Loucy (cell line): ENCODE measurements at regions not wholly inside any gene's neighbourhood (a gene's known extent, or its start where the extent isn't known, plus 50 kb on each side); places are given as distances from the start of the nearest gene placed in this dataset.
A peak's percentile ranks its signal among the peaks of the same experiment; 100 is the strongest.

Experiments
- H2AFZ ChIP-seq: fragments of 200-600 bp; sonication (generic); 2 replicates; pipeline ENCODE4 v1.6.0; 2016; ENCODE audit warnings: antibody characterized with exemption, mild to moderate bottlenecking, low read length, moderate library complexity
- H3F3A ChIP-seq: fragments of 200-600 bp; 2 replicates; pipeline ENCODE4 v1.6.0; 2016; ENCODE audit warnings: antibody characterized with exemption, low read depth, mild to moderate bottlenecking
- H3K27me3 ChIP-seq: fragments of 200-600 bp; sonication (generic); 2 replicates; pipeline ENCODE4 v1.6.1; 2014; ENCODE audit warnings: low read length, mild to moderate bottlenecking; ENCODE audit not compliant: insufficient read depth, poor library complexity, severe bottlenecking
- H3K36me3 ChIP-seq: fragments of 200-600 bp; sonication (generic); 2 replicates; pipeline ENCODE4 v1.6.1; 2016; ENCODE audit warnings: low read length; ENCODE audit not compliant: insufficient read depth
- H3K4me1 ChIP-seq: fragments of 200-600 bp; sonication (generic); 2 replicates; pipeline ENCODE4 v1.5.1; 2014; ENCODE audit warnings: low read length, mild to moderate bottlenecking; ENCODE audit not compliant: insufficient read depth, poor library complexity, severe bottlenecking
- H3K4me2 ChIP-seq: fragments of 200-600 bp; sonication (generic); 2 replicates; pipeline ENCODE4 v1.6.0; 2014; ENCODE audit warnings: antibody characterized with exemption, low read length, low read depth, mild to moderate bottlenecking; ENCODE audit not compliant: poor library complexity, severe bottlenecking
- H3K4me3 ChIP-seq: fragments of 200-600 bp; sonication (generic); 2 replicates; pipeline ENCODE4 v1.5.1; 2014; ENCODE audit warnings: low read length, mild to moderate bottlenecking, mixed read lengths; ENCODE audit not compliant: poor library complexity, severe bottlenecking
- H3K79me2 ChIP-seq: fragments of 200-600 bp; sonication (generic); 2 replicates; pipeline ENCODE4 v1.6.1; 2014; ENCODE audit warnings: low read length; ENCODE audit not compliant: insufficient read depth
- H3K9ac ChIP-seq: fragments of 200-600 bp; sonication (generic); 2 replicates; pipeline ENCODE4 v1.6.0; 2014; ENCODE audit warnings: mild to moderate bottlenecking, low read depth, low read length, moderate library complexity; ENCODE audit not compliant: poor library complexity, severe bottlenecking
- H3K9me2 ChIP-seq: fragments of 200-600 bp; sonication (generic); replicated peaks from 2 replicates; pipeline ENCODE4 v1.6.1; 2016; ENCODE audit warnings: low read depth, low read length, mixed read lengths
- H3K9me3 ChIP-seq: fragments of 200-600 bp; sonication (generic); 2 replicates; pipeline ENCODE4 v1.6.1; 2014; ENCODE audit warnings: mild to moderate bottlenecking, antibody characterized with exemption, low read length, low read depth; ENCODE audit not compliant: insufficient read depth
- H4K20me1 ChIP-seq: fragments of 200-600 bp; sonication (generic); 2 replicates; pipeline ENCODE4 v1.6.0; 2014; ENCODE audit warnings: antibody characterized with exemption, low read length, mild to moderate bottlenecking; ENCODE audit not compliant: insufficient read depth, poor library complexity, severe bottlenecking
- EZH2phosphoT487 ChIP-seq: fragments of 200-600 bp; IDR thresholded peaks from 2 replicates; pipeline ENCODE4 v1.6.1; 2018; ENCODE audit warnings: antibody characterized with exemption, mild to moderate bottlenecking, moderate library complexity, borderline replicate concordance
- TF ChIP-seq, protein P1 (sequence below): fragments of 200-600 bp; sonication (generic); conservative IDR thresholded peaks from 2 replicates; pipeline ENCODE4 v1.5.1; 2014; ENCODE audit warnings: mild to moderate bottlenecking, antibody characterized with exemption, low read length

- peak overlapping the region; percentile 77 for H3K9ac ChIP-seq
- peaks cover 82% of the 10 kb centered on the region for H3K4me1 ChIP-seq
- no peaks in the 10 kb centered on the region for H3K36me3 ChIP-seq
- peak overlapping the region; percentile 61 for H3K4me2 ChIP-seq
- no peaks in the 10 kb centered on the region for H4K20me1 ChIP-seq
- no peaks in the 10 kb centered on the region for H3K9me3 ChIP-seq
- no peak for TF ChIP-seq EZH2phosphoT487
- TF ChIP-seq, protein P1, sequence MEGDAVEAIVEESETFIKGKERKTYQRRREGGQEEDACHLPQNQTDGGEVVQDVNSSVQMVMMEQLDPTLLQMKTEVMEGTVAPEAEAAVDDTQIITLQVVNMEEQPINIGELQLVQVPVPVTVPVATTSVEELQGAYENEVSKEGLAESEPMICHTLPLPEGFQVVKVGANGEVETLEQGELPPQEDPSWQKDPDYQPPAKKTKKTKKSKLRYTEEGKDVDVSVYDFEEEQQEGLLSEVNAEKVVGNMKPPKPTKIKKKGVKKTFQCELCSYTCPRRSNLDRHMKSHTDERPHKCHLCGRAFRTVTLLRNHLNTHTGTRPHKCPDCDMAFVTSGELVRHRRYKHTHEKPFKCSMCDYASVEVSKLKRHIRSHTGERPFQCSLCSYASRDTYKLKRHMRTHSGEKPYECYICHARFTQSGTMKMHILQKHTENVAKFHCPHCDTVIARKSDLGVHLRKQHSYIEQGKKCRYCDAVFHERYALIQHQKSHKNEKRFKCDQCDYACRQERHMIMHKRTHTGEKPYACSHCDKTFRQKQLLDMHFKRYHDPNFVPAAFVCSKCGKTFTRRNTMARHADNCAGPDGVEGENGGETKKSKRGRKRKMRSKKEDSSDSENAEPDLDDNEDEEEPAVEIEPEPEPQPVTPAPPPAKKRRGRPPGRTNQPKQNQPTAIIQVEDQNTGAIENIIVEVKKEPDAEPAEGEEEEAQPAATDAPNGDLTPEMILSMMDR: peak; percentile 84
- H2AFZ ChIP-seq: peak overlapping the region; percentile 13; the same call in 1 of the 2 replicates
- no peaks in the 10 kb centered on the region for H3K9me2 ChIP-seq
- no peaks in the 10 kb centered on the region for H3K79me2 ChIP-seq
- peak overlapping the region; percentile 6 for H3K4me3 ChIP-seq
- H3K27me3 ChIP-seq: no peaks in the 10 kb centered on the region
- H3F3A ChIP-seq: peaks cover 7% of the 10 kb centered on the region; the same call in 1 of the 2 replicates
These were observed 163.6 kb upstream of the TBC1D5 start for GRCh38 chr3:17905996-17906395.

DNA sequence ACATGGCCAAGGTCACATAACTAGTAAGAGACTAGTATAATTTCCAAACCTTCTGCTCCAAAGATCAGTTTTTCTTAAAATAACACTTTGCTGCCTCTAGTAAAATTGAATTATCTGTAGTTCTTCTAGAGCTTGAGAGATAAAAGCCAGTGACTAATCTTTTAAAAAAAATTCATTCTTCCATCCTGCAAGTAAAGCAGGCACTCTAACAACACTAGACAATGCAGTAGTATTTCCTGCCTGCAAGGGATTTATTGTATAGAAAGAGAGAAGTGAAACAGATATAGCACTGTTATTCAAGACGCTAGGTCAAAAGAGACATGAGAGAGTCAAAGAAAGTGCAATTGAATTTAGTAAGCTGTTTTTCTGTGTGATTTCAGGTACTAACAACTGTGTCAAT is 159.5 kb upstream of the TBC1D5 start:
- Histone ChIP-seq H3K4me3 (no peak overlapping the region), H3K36me3 (no peaks in the 10 kb centered on the region; the same call in 1 of the 2 replicates), H3K9me3 (peaks cover 19% of the 10 kb centered on the region), H3K27me3 (no peaks in the 10 kb centered on the region), H4K20me1 (no peaks in the 10 kb centered on the region), H3K4me1 (peaks cover 49% of the 10 kb centered on the region), H3F3A (peaks cover 7% of the 10 kb centered on the region; the same call in 1 of the 2 replicates), H3K79me2 (no peaks in the 10 kb centered on the region), H3K4me2 (peak overlapping the region; percentile 27), H3K9me2 (no peaks in the 10 kb centered on the region), H2AFZ (peak overlapping the region; percentile 16; the same call in 1 of the 2 replicates), H3K9ac (peak overlapping the region; percentile 34)
- TF ChIP-seq, protein P1: no peak
- TF ChIP-seq EZH2phosphoT487: no peak

GRCh38 chr3:17894434-17895060 is 152.1 kb upstream of the TBC1D5 start:
- TF ChIP-seq, protein P1: peak; percentile 92
- TF ChIP-seq EZH2phosphoT487: no peak
- peak overlapping the region; percentile 53 for H3K9ac ChIP-seq
- no peaks in the 10 kb centered on the region for H3F3A ChIP-seq
- no peak overlapping the region for H3K4me2 ChIP-seq
- H3K79me2 ChIP-seq: no peaks in the 10 kb centered on the region
- no peaks in the 10 kb centered on the region; the same call in 1 of the 2 replicates for H3K36me3 ChIP-seq
- H3K9me3 ChIP-seq: peaks cover 10% of the 10 kb centered on the region; the same call in 1 of the 2 replicates
- H4K20me1 ChIP-seq: no peaks in the 10 kb centered on the region
- no peaks in the 10 kb centered on the region for H3K27me3 ChIP-seq
- H3K4me3 ChIP-seq: no peak overlapping the region
- peak overlapping the region; percentile 54 for H2AFZ ChIP-seq
- H3K4me1 ChIP-seq: peaks cover 8% of the 10 kb centered on the region
- H3K9me2 ChIP-seq: no peaks in the 10 kb centered on the region
